OCI-LY3 (cell line): ENCODE measurements at regions not wholly inside any gene's neighbourhood (a gene's known extent, or its start where the extent isn't known, plus 50 kb on each side); places are given as distances from the start of the nearest gene placed in this dataset.

Source experiments
- H2AFZ ChIP-seq: fragments of 200-600, 300-600 bp; shearing (Covaris generic); 2 replicates; pipeline ENCODE4 v1.6.0; 2014; ENCODE audit warnings: antibody characterized with exemption, low read depth, low read length
- H3K27ac ChIP-seq: fragments of 200-600, 300-600 bp; sonication (generic); 2 replicates; pipeline ENCODE4 v1.5.1; 2014; ENCODE audit warnings: mild to moderate bottlenecking, low read length, moderate library complexity, mixed read lengths
- H3K27me3 ChIP-seq: fragments of 200-600, 300-600 bp; sonication (generic); 2 replicates; pipeline ENCODE4 v1.6.1; 2014; ENCODE audit warnings: low read depth, low read length, mixed read lengths
- H3K36me3 ChIP-seq: fragments of 200-600, 300-600 bp; sonication (generic); replicated peaks from 2 replicates; pipeline ENCODE3; 2014; ENCODE audit warnings: low read depth, low read length, mixed read lengths
- H3K4me1 ChIP-seq: fragments of 300-600, 200-600 bp; sonication (generic); 2 replicates; pipeline ENCODE4 v1.6.1; 2014; ENCODE audit warnings: low read length, mixed read lengths
- H3K4me2 ChIP-seq: fragments of 200-600, 300-600 bp; sonication (generic); 2 replicates; pipeline ENCODE4 v1.6.1; 2014; ENCODE audit warnings: low read length, mixed read lengths
- H3K4me3 ChIP-seq: fragments of 300-600, 200-600 bp; sonication (generic); 2 replicates; pipeline ENCODE4 v1.5.1; 2014; ENCODE audit warnings: antibody characterized with exemption, mild to moderate bottlenecking, low read length, moderate library complexity
- H3K79me2 ChIP-seq: fragments of 300-600, 200-600 bp; shearing (Covaris generic); 2 replicates; pipeline ENCODE4 v1.6.1; 2014; ENCODE audit warnings: mild to moderate bottlenecking, low read length, mixed read lengths
- H3K9ac ChIP-seq: fragments of 300-600, 200-600 bp; shearing (Covaris generic); 2 replicates; pipeline ENCODE4 v1.6.0; 2014; ENCODE audit warnings: mild to moderate bottlenecking, low read length, moderate library complexity
- H3K9me3 ChIP-seq: fragments of 200-600, 300-600 bp; shearing (Covaris generic); 2 replicates; pipeline ENCODE4 v1.6.1; 2014; ENCODE audit warnings: low read length, mixed read lengths; ENCODE audit not compliant: insufficient read depth
- H4K20me1 ChIP-seq: fragments of 200-600, 300-600 bp; sonication (generic); 2 replicates; pipeline ENCODE4 v1.6.1; 2016; ENCODE audit warnings: low read length, mixed read lengths; ENCODE audit not compliant: insufficient read depth
- CTCF ChIP-seq: fragments of 200-600, 300-600 bp; sonication (generic); IDR thresholded peaks from 2 replicates; pipeline ENCODE4 v1.5.1; 2014; ENCODE audit warnings: antibody characterized with exemption, low read length, low read depth
- EZH2phosphoT487 ChIP-seq: fragments of 200-600 bp; shearing (Covaris generic); IDR thresholded peaks from 2 replicates; pipeline ENCODE4 v1.6.1; 2018; ENCODE audit warnings: antibody characterized with exemption, mixed run types, low read depth

DNA sequence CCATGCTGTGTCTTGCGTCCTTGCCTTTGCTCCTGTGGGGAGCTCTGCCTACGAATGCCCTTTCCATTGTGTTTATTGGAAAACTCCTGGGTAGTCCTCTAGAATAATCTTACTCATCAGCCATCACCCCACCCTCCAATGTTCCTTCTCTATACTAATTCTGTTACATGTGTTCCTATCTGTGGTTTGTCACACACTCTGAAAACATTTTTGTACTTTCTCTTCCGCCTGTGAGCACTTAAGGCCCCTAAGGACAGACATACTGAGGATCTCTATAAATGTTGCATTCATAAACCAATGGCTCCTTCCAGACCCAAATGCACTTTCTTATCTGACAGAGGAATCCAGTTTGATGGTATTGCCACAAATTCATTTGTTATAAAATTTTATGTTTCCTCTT lies 53.9 kb upstream of the MON1B start:
- no peak overlapping the region for H3K9ac ChIP-seq
- no peak overlapping the region for H3K4me3 ChIP-seq
- H3K9me3 ChIP-seq, result no peaks in the 10 kb centered on the region
- no peaks in the 10 kb centered on the region for H3K27me3 ChIP-seq
- H4K20me1 ChIP-seq, result no peaks in the 10 kb centered on the region
- TF ChIP-seq EZH2phosphoT487, result no peak
- TF ChIP-seq CTCF, result no peak
- H2AFZ ChIP-seq, result no peak overlapping the region
- H3K79me2 ChIP-seq, result no peaks in the 10 kb centered on the region
- H3K36me3 ChIP-seq, result no peaks in the 10 kb centered on the region
- H3K4me2 ChIP-seq, result no peak overlapping the region
- H3K4me1 ChIP-seq, result no peaks in the 10 kb centered on the region
- H3K27ac ChIP-seq, result no peak overlapping the region
